ENCODE measurements at regions not wholly inside any gene's neighbourhood (a gene's known extent, or its start where the extent isn't known, plus 50 kb on each side); places are given as distances from the start of the nearest gene placed in this dataset.

- no peak for TF ChIP-seq PREB (CRISPR knock-in tag; IDR thresholded peaks at IDR 0.05; ENCODE audit: borderline replicate concordance)
Observed at GRCh38 chr1:56137090-56137489, 442.3 kb downstream of the PLPP3 start (continued).

- Mint-ChIP-seq H3K27me3 (ENCODE audit: low read depth) (no peaks in the 10 kb centered on the region), H3K4me3 (no peak overlapping the region), H3K36me3 (no peaks in the 10 kb centered on the region), H3K9me3 (no peaks in the 10 kb centered on the region), H3K27ac (no peak overlapping the region), H3K4me1 (peaks cover 7% of the 10 kb centered on the region)
- ATAC-seq (no peak), DNase-seq (ENCODE audit: low spot score) (no peak)
- ChIA-PET POLR2A (no interaction called here), CTCF (no interaction called here)
- no peak for TF ChIP-seq ATF3 (CRISPR knock-in tag; conservative IDR thresholded peaks at IDR 0.05)
- no peak for TF ChIP-seq TCF7 (CRISPR knock-in tag; IDR thresholded peaks at IDR 0.05; ENCODE audit: low read depth)
- no peak for TF ChIP-seq IRF2 (CRISPR knock-in tag; IDR thresholded peaks at IDR 0.05; ENCODE audit: borderline replicate concordance, low read depth)
- no peak for TF ChIP-seq KAT7 (CRISPR knock-in tag; IDR thresholded peaks at IDR 0.05; ENCODE audit: borderline replicate concordance)
- TF ChIP-seq CBFB (CRISPR knock-in tag; IDR thresholded peaks at IDR 0.05; ENCODE audit: low read depth): no peak
- TF ChIP-seq AFF4 (CRISPR knock-in tag; IDR thresholded peaks at IDR 0.05; ENCODE audit: borderline replicate concordance): no peak
- TF ChIP-seq GABPB1 (CRISPR knock-in tag; IDR thresholded peaks at IDR 0.05): no peak
- no peak for TF ChIP-seq ARID4B (CRISPR knock-in tag; IDR thresholded peaks at IDR 0.05; ENCODE audit: borderline replicate concordance)
- TF ChIP-seq ZSCAN18 (CRISPR knock-in tag; IDR thresholded peaks at IDR 0.05): no peak
- no peak for TF ChIP-seq ELF4 (CRISPR knock-in tag; IDR thresholded peaks at IDR 0.05; ENCODE audit: low read depth)
- TF ChIP-seq ZNF671 (CRISPR knock-in tag; IDR thresholded peaks at IDR 0.05): no peak
- TF ChIP-seq E2F4 (CRISPR knock-in tag; IDR thresholded peaks at IDR 0.05; ENCODE audit: borderline replicate concordance, low read depth): no peak
- no peak for TF ChIP-seq ATF6 (CRISPR knock-in tag; IDR thresholded peaks at IDR 0.05)
- no peak for TF ChIP-seq E2F5 (CRISPR knock-in tag; IDR thresholded peaks at IDR 0.05)
- TF ChIP-seq NR1H2 (CRISPR knock-in tag; IDR thresholded peaks at IDR 0.05): no peak
- no peak for TF ChIP-seq ATF1 (CRISPR knock-in tag; IDR thresholded peaks at IDR 0.05)
- no peak for TF ChIP-seq STAT6 (CRISPR knock-in tag; conservative IDR thresholded peaks at IDR 0.05; ENCODE audit: low read depth)
Observed at GRCh38 chr1:56135864-56136147, 443.6 kb downstream of the PLPP3 start.
